ENCODE measurements at regions not wholly inside any gene's neighbourhood (a gene's known extent, or its start where the extent isn't known, plus 50 kb on each side); places are given as distances from the start of the nearest gene placed in this dataset.

DNA sequence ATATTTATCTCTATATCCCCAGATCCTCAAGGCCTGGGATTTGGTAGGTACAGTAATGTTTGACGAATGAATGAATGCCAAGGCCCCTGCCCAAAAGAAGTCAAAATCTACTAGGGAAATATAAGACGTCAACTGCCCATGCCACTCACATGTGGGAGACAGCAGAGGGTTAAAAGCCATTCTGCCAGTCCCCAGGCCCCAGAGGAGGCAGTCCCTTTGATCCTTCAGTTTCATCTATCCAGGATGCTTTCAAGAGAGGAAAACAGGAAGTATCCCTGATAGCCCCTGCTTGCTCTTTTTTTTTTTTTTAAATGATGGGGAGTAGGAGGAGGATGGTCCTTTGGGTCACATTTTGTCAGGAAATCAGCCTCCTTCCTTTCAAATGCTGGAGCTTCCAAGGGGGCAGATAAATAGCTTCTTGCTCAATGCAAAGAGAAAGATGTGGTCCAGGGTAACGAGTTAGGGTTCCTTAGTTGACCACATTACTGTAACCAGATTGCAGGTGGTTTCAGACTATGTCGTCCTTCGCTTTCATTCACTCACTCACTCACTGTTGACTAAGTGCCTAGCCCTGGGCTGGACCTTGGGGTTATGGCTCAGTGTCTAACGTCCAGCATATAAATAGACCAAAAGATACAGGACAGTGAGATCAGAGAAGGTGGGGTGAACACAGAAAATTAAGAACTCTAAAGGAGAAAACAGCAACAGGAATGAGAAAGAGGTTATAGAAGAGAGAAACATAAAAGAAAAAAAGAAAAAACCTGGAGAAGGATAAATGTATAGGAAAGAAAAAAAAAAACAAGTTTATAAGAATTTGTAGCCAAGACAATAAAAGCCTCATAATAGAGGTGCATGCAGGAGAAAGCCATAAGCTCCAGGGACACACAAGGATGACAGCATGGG, 64.6 kb upstream of the PIM1 start:
- no peak for DNase-seq (ENCODE audit: low read depth in 4 of 4, low spot score in 1 of 4)

DNA sequence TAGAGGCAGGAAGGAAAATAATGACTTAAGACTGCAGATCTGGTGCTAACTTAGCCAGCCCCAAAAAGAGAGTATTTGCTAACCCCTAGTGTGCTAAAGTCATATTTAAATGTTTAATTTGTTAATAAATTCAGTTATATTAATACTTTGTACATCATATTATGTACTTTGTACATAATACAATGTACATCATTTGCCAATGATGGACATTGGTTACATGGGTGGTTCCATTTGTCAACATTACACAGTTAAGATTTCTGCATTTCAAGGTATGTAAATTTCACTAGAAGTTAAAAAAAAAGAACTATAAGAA, 63.9 kb upstream of the PIM1 start:
- no peak for DNase-seq (ENCODE audit: low read depth in 4 of 4, low spot score in 1 of 4)

DNA sequence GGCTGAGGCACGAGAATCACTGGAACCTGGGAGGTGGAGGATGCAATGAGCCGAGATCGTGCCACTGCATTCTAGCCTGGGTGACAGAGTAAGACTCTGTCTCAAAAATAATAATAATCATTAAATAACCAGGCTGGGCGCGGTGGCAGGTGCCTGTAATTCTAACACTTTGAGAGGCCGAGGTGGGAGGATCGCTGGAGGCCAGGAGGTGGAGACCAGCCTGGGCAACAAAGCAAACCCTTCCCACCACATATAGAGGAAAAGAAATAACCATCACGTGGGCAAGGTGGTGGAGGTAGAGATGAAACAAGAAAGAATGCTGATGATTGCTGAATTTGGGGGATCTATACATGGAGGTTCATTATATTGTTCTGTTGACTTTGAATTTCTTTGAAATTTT, 63.4 kb upstream of the PIM1 start:
- no peak for DNase-seq (ENCODE audit: low read depth in 4 of 4, low spot score in 1 of 4)

DNA sequence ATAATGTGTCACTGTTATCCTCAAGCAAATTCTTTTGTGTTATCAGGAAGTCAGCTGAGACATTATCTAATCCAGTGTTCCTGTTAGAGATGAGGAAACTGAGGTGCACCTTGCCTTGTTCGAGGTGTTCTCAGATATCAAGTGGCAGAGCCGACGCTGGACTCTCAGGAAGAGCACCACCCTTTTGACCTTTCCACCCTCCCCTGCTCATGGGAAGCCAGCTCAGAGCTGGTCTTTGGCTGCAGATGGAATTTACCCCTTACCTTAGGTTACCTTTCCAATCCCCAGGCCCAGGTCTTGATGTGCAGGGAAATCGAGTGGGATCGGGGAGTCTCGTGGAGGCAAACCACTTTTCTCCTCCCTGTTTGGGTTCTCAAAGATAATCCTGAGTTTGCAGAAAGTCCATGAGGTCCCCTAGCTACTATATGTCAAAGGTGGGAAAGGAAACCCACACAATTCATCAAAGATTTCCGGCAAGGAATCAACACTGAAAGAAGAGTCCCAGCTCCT, 62.9 kb upstream of the PIM1 start:
- no peak for DNase-seq (ENCODE audit: low read depth in 4 of 4, low spot score in 1 of 4)

DNA sequence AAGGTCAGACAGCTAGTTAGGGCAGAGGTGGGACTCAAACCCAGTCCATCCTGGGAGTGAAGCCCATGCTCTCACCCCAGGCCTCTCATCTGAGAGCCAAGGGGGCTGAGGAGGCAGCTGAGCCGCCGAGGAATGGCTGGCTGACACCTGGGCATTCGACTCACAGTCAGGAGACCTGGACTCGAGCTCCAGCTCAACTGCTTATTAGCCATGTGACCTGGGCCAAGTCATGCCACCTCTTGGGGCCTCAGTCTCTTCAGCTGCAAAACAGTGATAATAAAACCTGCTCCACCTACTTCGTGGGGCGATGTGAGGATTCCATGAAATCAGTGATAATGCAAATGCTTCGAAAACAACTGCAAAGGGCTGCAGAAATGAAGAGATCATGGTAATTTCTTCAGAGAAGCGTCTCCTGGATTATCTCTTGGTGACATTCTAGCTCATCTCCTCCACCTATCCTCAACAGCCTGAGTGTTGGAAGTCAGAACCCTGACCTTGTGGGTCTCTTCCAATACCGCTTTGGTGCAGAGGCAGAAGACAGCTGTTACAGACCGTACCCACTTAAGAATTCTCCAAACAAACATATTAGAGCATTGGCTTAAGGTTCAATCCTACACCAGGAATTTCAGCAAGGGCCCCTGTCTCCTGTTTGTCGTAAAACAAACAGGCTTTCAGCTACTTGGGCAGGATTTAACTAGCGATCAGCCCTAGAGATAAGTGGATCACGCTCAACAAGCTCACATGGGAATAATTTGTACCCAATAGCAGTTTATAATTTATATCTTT, 60.0 kb upstream of the PIM1 start:
- DNase-seq (ENCODE audit: low read depth in 4 of 4, low spot score in 1 of 4) = no peak

DNA sequence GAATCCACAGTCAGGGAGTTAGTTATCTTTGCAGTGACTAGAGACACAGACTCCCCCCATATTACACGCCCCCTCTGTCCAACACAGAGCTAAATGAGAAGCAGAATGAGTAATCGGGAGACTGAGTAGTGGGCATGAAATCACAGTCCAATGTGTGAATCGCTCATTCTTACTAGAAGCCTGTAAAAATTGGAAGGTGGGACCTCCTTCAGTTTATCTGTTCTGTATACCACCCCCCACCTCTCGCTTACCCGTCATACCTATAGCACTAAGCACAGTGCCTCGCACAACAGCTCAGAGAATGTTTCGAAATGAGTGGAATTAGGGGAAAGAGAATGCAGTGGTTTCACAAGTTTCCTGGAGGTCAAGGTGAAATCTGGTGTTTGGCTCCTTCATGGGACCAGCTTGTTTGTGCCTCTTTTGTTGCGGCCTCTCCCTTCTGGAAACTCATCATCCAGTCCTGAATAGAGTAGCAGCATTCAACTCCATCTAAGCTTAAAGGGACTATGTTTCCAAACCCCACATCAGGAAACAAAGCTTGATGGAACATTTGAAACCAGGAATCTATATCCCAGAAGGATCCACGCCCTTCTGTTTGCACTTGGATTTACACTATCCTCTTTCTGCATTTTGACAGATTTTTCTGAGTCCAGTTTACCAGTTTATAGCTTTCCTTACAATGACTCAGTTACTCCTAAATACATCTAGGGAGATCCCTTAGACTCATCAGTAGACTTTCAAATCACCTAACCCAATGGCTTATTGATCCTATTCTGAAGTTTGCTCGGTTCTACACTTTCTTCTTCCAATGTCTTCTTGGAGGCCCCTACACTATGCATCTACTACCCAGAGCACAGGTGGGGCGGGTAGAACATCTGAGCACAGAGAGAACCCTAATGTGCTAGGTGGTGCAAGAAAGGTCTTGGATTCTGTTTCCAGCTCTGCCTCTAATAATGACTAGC, 59.2 kb upstream of the PIM1 start:
- peak in 1 of 4 experiments; percentile 18 for DNase-seq (ENCODE audit: low read depth in 4 of 4, low spot score in 1 of 4)

DNA sequence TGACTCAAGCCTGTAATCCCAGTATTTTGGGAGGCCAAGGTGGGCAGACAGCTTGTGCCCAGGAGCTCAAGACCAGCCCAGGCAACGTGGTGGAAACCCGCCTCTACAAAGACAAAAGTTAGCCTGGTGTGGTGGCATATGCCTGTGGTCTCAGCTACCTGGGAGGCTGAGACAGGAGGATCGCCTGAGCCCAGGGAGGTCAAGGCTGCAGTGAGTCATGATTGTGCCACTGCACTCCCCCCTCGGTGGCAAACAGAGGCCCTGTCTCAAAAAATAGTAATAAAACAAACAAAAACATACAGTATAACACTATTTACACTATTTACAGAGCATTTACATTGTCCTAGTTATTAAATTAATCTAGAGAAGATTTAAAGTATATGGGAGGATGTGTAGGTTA, 56.0 kb upstream of the PIM1 start:
- DNase-seq (ENCODE audit: low read depth in 4 of 4, low spot score in 1 of 4) = no peak

DNA sequence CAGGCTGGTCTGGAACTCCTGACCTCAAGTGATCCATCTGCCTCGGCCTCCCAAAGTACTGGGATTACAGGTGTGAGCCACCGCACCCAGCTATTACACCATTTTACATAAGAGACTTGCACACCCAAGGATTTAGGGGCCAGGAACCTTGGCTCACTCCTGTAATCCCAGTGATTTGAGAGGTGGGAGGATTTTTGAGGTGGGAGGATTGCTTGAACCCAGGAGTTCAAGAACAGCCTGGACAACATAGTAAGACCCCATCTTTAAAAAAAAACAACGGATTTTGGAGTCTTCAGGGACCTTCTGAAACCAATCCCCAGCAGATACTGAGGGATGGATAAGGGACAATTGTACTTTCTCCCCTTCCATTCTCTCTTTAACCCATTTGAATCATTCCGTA, 55.3 kb upstream of the PIM1 start:
- no peak for DNase-seq (ENCODE audit: low read depth in 4 of 4, low spot score in 1 of 4)

DNA sequence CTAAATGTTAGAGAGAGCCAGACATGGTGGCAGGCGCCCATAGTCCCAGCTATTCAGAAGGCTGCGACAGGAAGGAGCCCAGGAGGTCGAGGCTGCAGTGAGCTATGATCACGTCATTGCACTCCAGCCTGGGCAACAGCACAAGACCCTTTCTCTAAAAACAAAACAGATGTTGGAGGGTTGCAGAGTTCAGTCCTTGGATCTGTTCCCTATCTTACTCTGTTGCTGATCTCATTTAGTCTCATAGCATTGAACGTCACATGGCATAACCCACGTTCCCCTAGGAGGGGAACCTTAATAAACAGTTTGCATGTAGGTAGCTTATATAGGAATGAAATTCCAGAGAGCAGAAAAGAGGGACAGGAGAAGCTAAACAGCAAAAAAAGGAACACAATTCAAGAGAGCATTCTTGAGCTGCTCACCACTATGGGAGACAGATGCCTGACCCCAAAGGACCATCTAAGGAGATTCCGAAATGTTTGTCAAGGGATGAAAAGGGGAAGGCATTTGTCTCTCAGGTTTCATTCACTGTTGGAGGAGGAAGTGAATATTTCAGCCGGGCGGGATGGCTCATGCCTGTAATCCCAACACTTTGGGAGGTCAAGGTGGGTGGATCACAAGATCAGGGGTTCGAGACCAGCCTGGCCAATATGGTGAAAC, 54.6 kb upstream of the PIM1 start:
- DNase-seq (ENCODE audit: low read depth in 4 of 4, low spot score in 1 of 4) = no peak

DNA sequence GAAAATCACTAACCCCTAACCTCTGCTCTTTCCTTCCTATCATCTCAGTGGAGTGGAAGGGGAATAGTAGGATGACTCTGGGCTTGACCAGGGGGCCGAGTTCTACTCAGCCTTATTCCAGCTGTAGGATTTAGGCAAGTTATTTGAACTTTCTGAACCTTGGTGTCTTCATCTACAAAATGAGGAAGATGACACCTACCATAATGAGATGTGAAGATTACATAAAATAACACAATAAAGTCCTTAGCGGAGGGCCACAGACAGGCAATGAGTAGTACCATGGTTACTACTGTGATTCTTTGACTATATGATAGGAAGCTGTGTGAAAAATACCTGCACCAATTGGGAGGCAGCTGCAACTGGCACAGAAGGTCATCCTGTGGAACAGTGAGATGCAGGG, 53.6 kb upstream of the PIM1 start:
- no peak for DNase-seq (ENCODE audit: low read depth in 4 of 4, low spot score in 1 of 4)

DNA sequence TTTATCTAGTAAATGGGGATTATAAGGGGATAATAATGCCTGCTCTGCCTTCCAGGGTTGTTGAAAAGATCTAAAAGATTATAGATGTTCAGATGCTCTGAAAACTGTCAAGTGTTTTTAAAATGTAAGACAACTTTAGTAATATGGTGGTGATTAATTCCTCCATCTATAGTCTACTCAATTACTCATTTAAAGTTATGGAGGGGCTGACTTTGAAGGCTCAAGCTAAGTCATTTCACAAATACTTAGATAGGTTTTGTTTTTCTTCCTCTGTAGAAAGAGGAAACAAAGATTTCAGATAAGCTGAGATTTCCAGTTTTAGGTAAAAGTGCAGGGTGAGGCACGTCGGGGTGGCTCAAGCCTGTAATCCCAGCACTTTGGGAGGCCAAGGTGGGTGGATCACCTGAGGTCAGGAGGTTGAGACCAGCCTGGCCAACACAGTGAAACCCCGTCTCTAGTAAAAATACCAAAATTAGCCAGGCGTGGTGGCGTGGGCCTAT, 50.5 kb upstream of the PIM1 start:
- no peak for DNase-seq (ENCODE audit: low read depth in 4 of 4, low spot score in 1 of 4)

Measured in stimulated activated CD4-positive, alpha-beta T cell treated with anti-CD3 and anti-CD28 coated beads, Interleukin-1b, Interleukin-23, amount 100 ng/mL, for 24 hours (primary cell).